ENCODE measurements at regions not wholly inside any gene's neighbourhood (a gene's known extent, or its start where the extent isn't known, plus 50 kb on each side); places are given as distances from the start of the nearest gene placed in this dataset.

DNA sequence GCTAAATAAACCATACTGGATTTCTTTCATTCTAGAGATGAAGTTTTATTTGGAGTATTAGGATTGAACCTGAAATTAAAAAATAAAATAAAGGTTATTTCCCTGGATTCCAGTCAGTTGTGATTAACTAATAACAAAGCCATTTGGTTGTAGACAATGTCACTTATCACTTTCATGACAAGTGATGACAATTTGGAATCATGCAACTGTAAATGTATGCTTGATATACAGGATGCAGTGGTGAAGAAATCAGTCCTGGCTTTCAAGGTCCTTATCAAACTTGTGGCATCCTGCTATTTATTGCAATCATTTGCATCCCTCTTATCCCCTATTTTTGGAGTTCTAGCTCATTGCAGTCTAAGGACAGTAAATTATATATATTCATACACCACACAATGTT, 425.2 kb downstream of the CHL1 start:
- TF ChIP-seq, protein P1, sequence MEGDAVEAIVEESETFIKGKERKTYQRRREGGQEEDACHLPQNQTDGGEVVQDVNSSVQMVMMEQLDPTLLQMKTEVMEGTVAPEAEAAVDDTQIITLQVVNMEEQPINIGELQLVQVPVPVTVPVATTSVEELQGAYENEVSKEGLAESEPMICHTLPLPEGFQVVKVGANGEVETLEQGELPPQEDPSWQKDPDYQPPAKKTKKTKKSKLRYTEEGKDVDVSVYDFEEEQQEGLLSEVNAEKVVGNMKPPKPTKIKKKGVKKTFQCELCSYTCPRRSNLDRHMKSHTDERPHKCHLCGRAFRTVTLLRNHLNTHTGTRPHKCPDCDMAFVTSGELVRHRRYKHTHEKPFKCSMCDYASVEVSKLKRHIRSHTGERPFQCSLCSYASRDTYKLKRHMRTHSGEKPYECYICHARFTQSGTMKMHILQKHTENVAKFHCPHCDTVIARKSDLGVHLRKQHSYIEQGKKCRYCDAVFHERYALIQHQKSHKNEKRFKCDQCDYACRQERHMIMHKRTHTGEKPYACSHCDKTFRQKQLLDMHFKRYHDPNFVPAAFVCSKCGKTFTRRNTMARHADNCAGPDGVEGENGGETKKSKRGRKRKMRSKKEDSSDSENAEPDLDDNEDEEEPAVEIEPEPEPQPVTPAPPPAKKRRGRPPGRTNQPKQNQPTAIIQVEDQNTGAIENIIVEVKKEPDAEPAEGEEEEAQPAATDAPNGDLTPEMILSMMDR (IDR thresholded peaks at IDR 0.05) = no peak
- no peak for TF ChIP-seq POLR2A (IDR thresholded peaks at IDR 0.05)

All from right lobe of liver (tissue), 4 donors.